ENCODE measurements at regions not wholly inside any gene's neighbourhood (a gene's known extent, or its start where the extent isn't known, plus 50 kb on each side); places are given as distances from the start of the nearest gene placed in this dataset.

DNA sequence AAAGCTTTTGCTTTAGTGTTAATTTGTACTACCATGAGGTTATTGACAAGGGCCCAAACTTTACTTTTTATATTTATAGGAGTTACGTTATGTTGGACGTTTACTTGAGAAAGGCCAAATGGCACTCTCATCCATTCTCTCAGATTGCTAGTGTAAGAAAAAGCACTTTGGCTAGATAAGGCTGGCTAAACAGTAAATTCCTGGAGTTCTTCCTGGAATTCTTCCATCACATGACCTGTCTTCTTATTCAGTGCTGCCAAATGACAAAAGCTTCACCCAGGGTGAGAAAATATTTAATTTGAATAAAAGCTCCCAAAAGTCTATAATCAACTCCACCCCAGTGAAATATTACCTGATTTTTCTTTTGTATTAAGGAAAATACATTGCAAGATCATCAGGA is 1568.9 kb upstream of the ACO1 start:
- no peak overlapping the region for H3K4me3 ChIP-seq (replicated peaks; ENCODE audit: low read depth, low read length)
- TF ChIP-seq CTCF (IDR thresholded peaks at IDR 0.05; ENCODE audit: low read length, missing control alignments) = no peak
- peak; percentile 5 for DNase-seq (ENCODE audit: low read depth)

GRCh38 chr9:30845136-30845535 is 1539.3 kb upstream of the ACO1 start:
- no peak overlapping the region for H3K4me3 ChIP-seq (replicated peaks; ENCODE audit: low read depth, low read length)
- no peak for TF ChIP-seq CTCF (IDR thresholded peaks at IDR 0.05; ENCODE audit: low read length, missing control alignments)
- no peak for DNase-seq (ENCODE audit: low read depth)

DNA sequence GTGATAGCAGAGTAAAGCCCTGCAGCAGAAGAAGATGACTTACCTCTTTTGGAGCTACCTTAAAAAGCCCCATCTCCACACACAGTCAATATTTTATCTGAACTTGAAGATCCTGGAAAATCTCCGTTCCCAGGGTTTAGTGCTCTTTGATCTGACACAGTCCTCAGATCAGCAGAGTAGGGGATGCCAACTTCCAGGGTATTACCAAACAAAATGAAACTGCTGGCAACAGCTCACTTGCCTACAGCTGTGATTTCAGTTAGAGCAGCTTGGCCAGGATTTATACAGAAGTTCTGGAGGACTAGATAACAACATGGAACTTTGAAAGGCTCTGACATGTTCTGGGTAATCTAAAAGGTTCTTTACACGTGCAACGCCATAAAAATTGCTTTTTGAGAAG is 1537.8 kb upstream of the ACO1 start:
- DNase-seq (ENCODE audit: low read depth) = no peak
- no peak for TF ChIP-seq CTCF (IDR thresholded peaks at IDR 0.05; ENCODE audit: low read length, missing control alignments)
- no peak overlapping the region for H3K4me3 ChIP-seq (replicated peaks; ENCODE audit: low read depth, low read length)

- TF ChIP-seq CTCF (IDR thresholded peaks at IDR 0.05; ENCODE audit: low read length, missing control alignments) = no peak
- no peak for DNase-seq (ENCODE audit: low read depth)
- no peak overlapping the region for H3K4me3 ChIP-seq (replicated peaks; ENCODE audit: low read depth, low read length)
Observed at GRCh38 chr9:30851600-30851999, 1532.8 kb upstream of the ACO1 start.

DNA sequence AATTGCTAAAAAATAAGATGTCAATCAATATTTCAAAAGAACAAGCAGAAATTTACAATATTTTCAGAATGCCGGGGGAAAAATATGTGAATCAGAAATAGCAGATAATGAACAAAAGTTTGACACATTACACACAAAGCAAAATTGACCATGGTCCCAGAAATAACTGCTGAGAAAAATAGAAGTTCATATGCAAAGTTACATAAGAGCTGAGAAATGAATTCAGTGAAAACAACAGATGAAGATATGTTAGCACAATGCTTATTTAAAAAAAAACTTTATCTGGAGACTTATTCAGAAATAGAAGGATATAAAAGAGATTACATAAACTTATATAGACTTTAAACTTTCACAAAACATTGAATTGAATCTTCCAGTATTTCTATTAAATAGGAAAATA is 1483.7 kb upstream of the ACO1 start:
- no peak for TF ChIP-seq CTCF (IDR thresholded peaks at IDR 0.05; ENCODE audit: low read length, missing control alignments)
- no peak overlapping the region for H3K4me3 ChIP-seq (replicated peaks; ENCODE audit: low read depth, low read length)
- no peak for DNase-seq (ENCODE audit: low read depth)

- H3K4me3 ChIP-seq (replicated peaks; ENCODE audit: low read depth, low read length) = no peak overlapping the region
- no peak for TF ChIP-seq CTCF (IDR thresholded peaks at IDR 0.05; ENCODE audit: low read length, missing control alignments)
Observed at GRCh38 chr9:30913331-30913730, 1471.1 kb upstream of the ACO1 start.

GRCh38 chr9:30915451-30915850 is 1469.0 kb upstream of the ACO1 start:
- H3K4me3 ChIP-seq (replicated peaks; ENCODE audit: low read depth, low read length) = no peak overlapping the region
- no peak for DNase-seq (ENCODE audit: low read depth)
- TF ChIP-seq CTCF (IDR thresholded peaks at IDR 0.05; ENCODE audit: low read length, missing control alignments) = no peak

More at GRCh38 chr9:30913331-30913730, 1471.1 kb upstream of the ACO1 start:
- no peak for DNase-seq (ENCODE audit: low read depth)

Data from fibroblast of pulmonary artery (primary cell).